Activated B cell treated with CpG ODN at 0.5 μM for 24 hours (primary cell): ENCODE measurements at regions not wholly inside any gene's neighbourhood (a gene's known extent, or its start where the extent isn't known, plus 50 kb on each side); places are given as distances from the start of the nearest gene placed in this dataset.

Source experiments
- ATAC-seq: fragments of 200-7000 bp; cut with Tn5 transposase; one replicate; pipeline ENCODE4 v1.10.0; 2021; ENCODE audit warnings: low read depth, mild to moderate bottlenecking, moderate library complexity
- CTCF ChIA-PET: fragments of 350-600 bp; sonication (Branson Sonifier 250); formaldehyde crosslinking; loops from one replicate; lab custom pipeline; 2021; ENCODE audit warnings: antibody characterized with exemption; lab: Charles Lee
- POLR2A ChIA-PET: fragments of 350-600 bp; sonication (Branson Sonifier 250); formaldehyde crosslinking; loops from one replicate; lab custom pipeline; 2021; ENCODE audit warnings: antibody characterized with exemption; lab: Charles Lee
- DNase-seq: peaks from one replicate; pipeline ENCODE4 v3.0.0; 2022
- H3K27ac Mint-ChIP-seq: one replicate; pipeline ENCODE4 v1.8.0; 2020; ENCODE audit warnings: mixed read lengths
- H3K27me3 Mint-ChIP-seq: one replicate; pipeline ENCODE4 v1.8.0; 2021; ENCODE audit warnings: mixed read lengths
- H3K36me3 Mint-ChIP-seq: one replicate; pipeline ENCODE4 v1.8.0; 2021; ENCODE audit warnings: low read depth, mixed read lengths
- H3K4me1 Mint-ChIP-seq: one replicate; pipeline ENCODE4 v1.8.0; 2021; ENCODE audit warnings: mixed read lengths
- H3K4me3 Mint-ChIP-seq: one replicate; pipeline ENCODE4 v1.8.0; 2020; ENCODE audit warnings: mild to moderate bottlenecking, mixed read lengths
- H3K9me3 Mint-ChIP-seq: one replicate; pipeline ENCODE4 v1.8.0; 2020; ENCODE audit warnings: mixed read lengths
- CTCF ChIP-seq: fragments of 200-600 bp; IDR thresholded peaks from one replicate; pipeline ENCODE4 v1.8.0; 2022; ENCODE audit warnings: antibody characterized with exemption, mild to moderate bottlenecking
- intact Hi-C: fragments of 100-400 bp; cut with micrococcal nuclease; formaldehyde crosslinking; loops from one replicate; pipeline ENCODE4 v1.15.1; 2024

- H3K4me3 Mint-ChIP-seq = no peak overlapping the region
- H3K27ac Mint-ChIP-seq = no peak overlapping the region
- DNase-seq (no peak), ATAC-seq (no peak)
- TF ChIP-seq CTCF = no peak
- no peaks in the 10 kb centered on the region for H3K4me1 Mint-ChIP-seq
- CTCF ChIA-PET = no interaction called here
- no peaks in the 10 kb centered on the region for H3K9me3 Mint-ChIP-seq
- intact Hi-C loops = no loop called here
- POLR2A ChIA-PET = no interaction called here
- peaks cover 4% of the 10 kb centered on the region for H3K27me3 Mint-ChIP-seq
- no peaks in the 10 kb centered on the region for H3K36me3 Mint-ChIP-seq
Observed at GRCh38 chr20:39941245-39941644, 747.8 kb downstream of the MAFB start.

- H3K4me1 Mint-ChIP-seq = no peaks in the 10 kb centered on the region
- no peak overlapping the region for H3K27ac Mint-ChIP-seq
- no peak for DNase-seq
- POLR2A ChIA-PET = no interaction called here
- CTCF ChIA-PET = no interaction called here
- H3K9me3 Mint-ChIP-seq = no peaks in the 10 kb centered on the region
- no peak for TF ChIP-seq CTCF
- peaks cover 4% of the 10 kb centered on the region for H3K27me3 Mint-ChIP-seq
- no peak overlapping the region for H3K4me3 Mint-ChIP-seq
- no peaks in the 10 kb centered on the region for H3K36me3 Mint-ChIP-seq
- intact Hi-C loops = no loop called here
- ATAC-seq = no peak
Observed at GRCh38 chr20:39939241-39939865, 749.7 kb downstream of the MAFB start.

- Mint-ChIP-seq H3K27ac (no peak overlapping the region), H3K9me3 (no peaks in the 10 kb centered on the region), H3K36me3 (no peaks in the 10 kb centered on the region), H3K27me3 (no peaks in the 10 kb centered on the region), H3K4me3 (no peak overlapping the region), H3K4me1 (no peaks in the 10 kb centered on the region)
- no peak for TF ChIP-seq CTCF
- intact Hi-C loops = no loop called here
- ChIA-PET CTCF (no interaction called here), POLR2A (no interaction called here)
- DNase-seq = no peak
- ATAC-seq = no peak
Observed at GRCh38 chr20:39936401-39936800, 752.6 kb downstream of the MAFB start.

GRCh38 chr20:39935901-39936300, 753.1 kb downstream of the MAFB start:
- H3K36me3 Mint-ChIP-seq = no peaks in the 10 kb centered on the region
- ChIA-PET CTCF (no interaction called here), POLR2A (no interaction called here)
- no peak for DNase-seq
- TF ChIP-seq CTCF = no peak
- H3K4me3 Mint-ChIP-seq = no peak overlapping the region
- no peaks in the 10 kb centered on the region for H3K4me1 Mint-ChIP-seq
- H3K9me3 Mint-ChIP-seq = no peaks in the 10 kb centered on the region
- ATAC-seq = no peak
- intact Hi-C loops = no loop called here
- no peak overlapping the region for H3K27ac Mint-ChIP-seq
- H3K27me3 Mint-ChIP-seq = no peaks in the 10 kb centered on the region

GRCh38 chr20:39916236-39916765, 772.7 kb downstream of the MAFB start:
- Mint-ChIP-seq H3K9me3 (no peaks in the 10 kb centered on the region), H3K36me3 (no peaks in the 10 kb centered on the region), H3K4me1 (no peaks in the 10 kb centered on the region), H3K27me3 (no peaks in the 10 kb centered on the region), H3K27ac (no peak overlapping the region), H3K4me3 (no peak overlapping the region)
- ChIA-PET POLR2A (no interaction called here), CTCF (no interaction called here)
- ATAC-seq (no peak), DNase-seq (no peak)
- no peak for TF ChIP-seq CTCF
- intact Hi-C loops = no loop called here
